IPS-18a (cell line): ENCODE measurements at regions not wholly inside any gene's neighbourhood (a gene's known extent, or its start where the extent isn't known, plus 50 kb on each side); places are given as distances from the start of the nearest gene placed in this dataset.

ENCODE experiments used
- H3K27ac ChIP-seq: one replicate; pipeline ENCODE4 v1.5.1; 2013; ENCODE audit warnings: low read length
- H3K27me3 ChIP-seq: one replicate; pipeline ENCODE4 v1.6.1; 2013; ENCODE audit warnings: mild to moderate bottlenecking, low read length; ENCODE audit not compliant: control insufficient read depth, insufficient read depth
- H3K36me3 ChIP-seq: one replicate; pipeline ENCODE4 v1.6.1; 2013; ENCODE audit warnings: low read depth, low read length; ENCODE audit not compliant: control insufficient read depth
- H3K4me1 ChIP-seq: one replicate; pipeline ENCODE4 v1.6.1; 2013; ENCODE audit warnings: low read depth, low read length; ENCODE audit not compliant: control insufficient read depth
- H3K4me3 ChIP-seq: one replicate; pipeline ENCODE4 v1.5.1; 2013; ENCODE audit warnings: low read length
- H3K9ac ChIP-seq: one replicate; pipeline ENCODE4 v1.6.1; 2013; ENCODE audit warnings: mild to moderate bottlenecking, low read length, moderate library complexity
- H3K9me3 ChIP-seq: one replicate; pipeline ENCODE4 v1.6.1; 2013; ENCODE audit warnings: low read depth, low read length; ENCODE audit not compliant: control insufficient read depth

- H3K36me3 ChIP-seq = no peaks in the 10 kb centered on the region
- no peak overlapping the region for H3K27ac ChIP-seq
- H3K9me3 ChIP-seq = no peaks in the 10 kb centered on the region
- peaks cover 4% of the 10 kb centered on the region for H3K4me1 ChIP-seq
- H3K4me3 ChIP-seq = no peak overlapping the region
- no peaks in the 10 kb centered on the region for H3K27me3 ChIP-seq
- H3K9ac ChIP-seq = no peak overlapping the region
Observed at GRCh38 chr9:115357821-115358220, 239.9 kb upstream of the TNC start.

GRCh38 chr9:115359017-115359780, 241.2 kb upstream of the TNC start:
- Histone ChIP-seq H3K4me1 (peaks cover 4% of the 10 kb centered on the region), H3K9me3 (no peaks in the 10 kb centered on the region), H3K27me3 (no peaks in the 10 kb centered on the region), H3K27ac (no peak overlapping the region), H3K9ac (no peak overlapping the region), H3K36me3 (no peaks in the 10 kb centered on the region), H3K4me3 (no peak overlapping the region)

- Histone ChIP-seq H3K9ac (no peak overlapping the region), H3K9me3 (no peaks in the 10 kb centered on the region), H3K27me3 (no peaks in the 10 kb centered on the region), H3K4me1 (peaks cover 4% of the 10 kb centered on the region), H3K4me3 (no peak overlapping the region), H3K36me3 (no peaks in the 10 kb centered on the region), H3K27ac (no peak overlapping the region)
Observed at GRCh38 chr9:115360122-115360521, 242.2 kb upstream of the TNC start.

GRCh38 chr9:115362101-115362500, 244.1 kb upstream of the TNC start:
- Histone ChIP-seq H3K9me3 (no peaks in the 10 kb centered on the region), H3K27ac (no peak overlapping the region), H3K4me3 (no peak overlapping the region), H3K36me3 (no peaks in the 10 kb centered on the region), H3K4me1 (peaks cover 4% of the 10 kb centered on the region), H3K27me3 (no peaks in the 10 kb centered on the region), H3K9ac (no peak overlapping the region)

- Histone ChIP-seq H3K4me1 (peaks cover 4% of the 10 kb centered on the region), H3K27ac (no peak overlapping the region), H3K9ac (no peak overlapping the region), H3K27me3 (no peaks in the 10 kb centered on the region), H3K9me3 (no peaks in the 10 kb centered on the region), H3K4me3 (no peak overlapping the region), H3K36me3 (no peaks in the 10 kb centered on the region)
Observed at GRCh38 chr9:115362640-115363039, 244.7 kb upstream of the TNC start.

- no peak overlapping the region for H3K4me3 ChIP-seq
- H3K4me1 ChIP-seq = no peaks in the 10 kb centered on the region
- H3K36me3 ChIP-seq = no peaks in the 10 kb centered on the region
- no peak overlapping the region for H3K9ac ChIP-seq
- no peaks in the 10 kb centered on the region for H3K27me3 ChIP-seq
- no peak overlapping the region for H3K27ac ChIP-seq
- no peaks in the 10 kb centered on the region for H3K9me3 ChIP-seq
Observed at GRCh38 chr9:115364991-115365390, 247.0 kb upstream of the TNC start.

GRCh38 chr9:115367321-115367720, 249.4 kb upstream of the TNC start:
- H3K4me3 ChIP-seq = no peak overlapping the region
- H3K36me3 ChIP-seq = no peaks in the 10 kb centered on the region
- no peak overlapping the region for H3K9ac ChIP-seq
- no peaks in the 10 kb centered on the region for H3K27me3 ChIP-seq
- H3K27ac ChIP-seq = no peak overlapping the region
- H3K9me3 ChIP-seq = no peaks in the 10 kb centered on the region
- no peaks in the 10 kb centered on the region for H3K4me1 ChIP-seq

GRCh38 chr9:115367780-115368525, 250.0 kb upstream of the TNC start:
- H3K36me3 ChIP-seq = no peaks in the 10 kb centered on the region
- no peaks in the 10 kb centered on the region for H3K9me3 ChIP-seq
- no peak overlapping the region for H3K27ac ChIP-seq
- H3K9ac ChIP-seq = no peak overlapping the region
- no peaks in the 10 kb centered on the region for H3K27me3 ChIP-seq
- H3K4me3 ChIP-seq = no peak overlapping the region
- H3K4me1 ChIP-seq = no peaks in the 10 kb centered on the region

GRCh38 chr9:115369322-115369957, 251.5 kb upstream of the TNC start:
- Histone ChIP-seq H3K4me1 (no peaks in the 10 kb centered on the region), H3K27me3 (no peaks in the 10 kb centered on the region), H3K27ac (no peak overlapping the region), H3K36me3 (no peaks in the 10 kb centered on the region), H3K9ac (no peak overlapping the region), H3K4me3 (no peak overlapping the region), H3K9me3 (no peaks in the 10 kb centered on the region)

- H3K9ac ChIP-seq = no peak overlapping the region
- H3K27me3 ChIP-seq = no peaks in the 10 kb centered on the region
- no peaks in the 10 kb centered on the region for H3K4me1 ChIP-seq
- H3K27ac ChIP-seq = no peak overlapping the region
- H3K4me3 ChIP-seq = no peak overlapping the region
- H3K9me3 ChIP-seq = no peaks in the 10 kb centered on the region
- no peaks in the 10 kb centered on the region for H3K36me3 ChIP-seq
Observed at GRCh38 chr9:115373000-115373709, 255.2 kb upstream of the TNC start.

- no peak overlapping the region for H3K27ac ChIP-seq
- no peak overlapping the region for H3K9ac ChIP-seq
Observed at GRCh38 chr9:115373710-115374045, 255.7 kb upstream of the TNC start.

More at GRCh38 chr9:115373710-115374045, 255.7 kb upstream of the TNC start:
- Histone ChIP-seq H3K4me3 (no peak overlapping the region), H3K9me3 (no peaks in the 10 kb centered on the region), H3K36me3 (no peaks in the 10 kb centered on the region), H3K4me1 (no peaks in the 10 kb centered on the region), H3K27me3 (no peaks in the 10 kb centered on the region)
